Thyroid gland (tissue), 4 donors: ENCODE measurements at regions not wholly inside any gene's neighbourhood (a gene's known extent, or its start where the extent isn't known, plus 50 kb on each side); places are given as distances from the start of the nearest gene placed in this dataset.

Experiments
- CTCF ChIP-seq, 6 experiments: fragments of 200-600 bp in 3 of 6; fragments of 450-650 bp in 3 of 6; sonication (generic) in 3 of 6; IDR thresholded peaks; one replicate each; pipeline ENCODE4 v1.5.1; 2016 to 2019; ENCODE audit warnings: antibody characterized with exemption in 6 of 6, mild to moderate bottlenecking in 2 of 6, inconsistent platforms in 1 of 6, moderate library complexity in 1 of 6
- POLR2A ChIP-seq, 2 donors: fragments of 450-650 bp; IDR thresholded peaks; one replicate each; pipeline ENCODE4 v1.6.1; 2017; ENCODE audit warnings: antibody characterized with exemption in 2 of 2, mild to moderate bottlenecking in 2 of 2, moderate library complexity in 1 of 2

- TF ChIP-seq CTCF (IDR thresholded peaks at IDR 0.05) (no peak), POLR2A (IDR thresholded peaks at IDR 0.05) (no peak)
Observed at GRCh38 chr3:162678941-162679340, 1182.3 kb downstream of the OTOL1 start.
